Endothelial cell of umbilical vein (primary cell): ENCODE measurements at regions not wholly inside any gene's neighbourhood (a gene's known extent, or its start where the extent isn't known, plus 50 kb on each side); places are given as distances from the start of the nearest gene placed in this dataset.

Experiments
- BruUV-seq: library from RNA; stranded (reverse); fragments of 400-500 nt; replicated peaks from 2 replicates; lab custom pipeline; 2021; lab: Mats Ljungman, UMichigan
- CTCF ChIA-PET: fragments of 300-600, 350-600 bp; sonication (Branson Sonifier 250); formaldehyde crosslinking; loops from one replicate; lab custom pipeline; 2021; ENCODE audit warnings: antibody characterized with exemption, inconsistent platforms; lab: Charles Lee
- POLR2A ChIA-PET: fragments of 300-600, 350-600 bp; sonication (Branson Sonifier 250); formaldehyde crosslinking; loops from one replicate; lab custom pipeline; 2021; ENCODE audit warnings: antibody characterized with exemption, inconsistent platforms; lab: Charles Lee
- DNase-seq: peaks from one replicate; pipeline ENCODE4 v3.0.0-alpha.2; 2011; ENCODE audit warnings: low read depth, low spot score
- FAIRE-seq: peaks from 2 replicates; lab custom pipeline; 2011; peaks lifted over from hg19 to GRCh38; lab: Jason Lieb, UNC
- H2AFZ ChIP-seq: 2 replicates; pipeline ENCODE4 v1.6.0; 2012; ENCODE audit warnings: low read depth, low read length, control low read depth, inconsistent platforms
- H3K27ac ChIP-seq: 2 replicates; pipeline ENCODE4 v1.5.1; 2011; ENCODE audit warnings: low read depth, mild to moderate bottlenecking, control low read depth, low read length, moderate library complexity; ENCODE audit not compliant: insufficient read depth
- H3K27me3 ChIP-seq, 2 experiments: 2 replicates each; pipeline versions ENCODE4 v1.6.0 to v1.6.1; 2011; ENCODE audit warnings: low read length in 2 of 2, mixed read lengths in 1 of 2; ENCODE audit not compliant: control insufficient read depth in 2 of 2, insufficient read depth in 2 of 2
- H3K36me3 ChIP-seq, 2 experiments: 2 replicates in 1 of 2; 3 replicates in 1 of 2; pipeline ENCODE4 v1.5.1; 2011; ENCODE audit warnings: low read length in 2 of 2, mild to moderate bottlenecking in 1 of 2, moderate library complexity in 1 of 2; ENCODE audit not compliant: control insufficient read depth in 2 of 2, insufficient read depth in 2 of 2; ENCODE audit errors: extremely low read depth in 1 of 2
- H3K4me1 ChIP-seq: 3 replicates; pipeline ENCODE4 v1.5.1; 2011; ENCODE audit warnings: mild to moderate bottlenecking, low read length; ENCODE audit not compliant: control insufficient read depth, insufficient read depth; ENCODE audit errors: extremely low read depth
- H3K4me2 ChIP-seq: 2 replicates; pipeline ENCODE4 v1.6.1; 2011; ENCODE audit warnings: low read length, control low read depth, mixed read lengths; ENCODE audit not compliant: insufficient read depth
- H3K4me3 ChIP-seq, 3 experiments: fragments of 200-600 bp in 1 of 3; sonication (generic), shearing (Covaris generic) in 1 of 3; replicated peaks in 1 of 3; 2 replicates each; pipeline ENCODE4 v1.5.1; 2011 to 2016; ENCODE audit warnings: control low read depth in 3 of 3, low read length in 3 of 3, mild to moderate bottlenecking in 2 of 3, inconsistent platforms in 1 of 3, low read depth in 1 of 3, moderate library complexity in 1 of 3; ENCODE audit not compliant: insufficient read depth in 1 of 3
- H3K79me2 ChIP-seq: 2 replicates; pipeline ENCODE4 v1.6.0; 2012; ENCODE audit warnings: low read length, inconsistent platforms; ENCODE audit not compliant: control insufficient read depth, insufficient read depth
- H3K9ac ChIP-seq: replicated peaks from 2 replicates; pipeline ENCODE3; 2011; ENCODE audit warnings: low read length, control low read depth; ENCODE audit not compliant: insufficient read depth; ENCODE audit errors: extremely low read depth
- H3K9me1 ChIP-seq: replicated peaks from 3 replicates; pipeline ENCODE4 v1.6.0; 2011; ENCODE audit warnings: mild to moderate bottlenecking, low read length; ENCODE audit not compliant: control insufficient read depth, insufficient read depth; ENCODE audit errors: extremely low read depth
- H3K9me3 ChIP-seq: replicated peaks from 2 replicates; pipeline ENCODE4 v1.5.1; 2012; ENCODE audit warnings: low read length, inconsistent platforms; ENCODE audit not compliant: control insufficient read depth, insufficient read depth
- H4K20me1 ChIP-seq: replicated peaks from 2 replicates; pipeline ENCODE3; 2011; ENCODE audit warnings: mild to moderate bottlenecking, low read length; ENCODE audit not compliant: control insufficient read depth, insufficient read depth; ENCODE audit errors: extremely low read depth
- CTCF ChIP-seq, 2 donors: IDR thresholded peaks; 1 replicate in 1 of 2; 2 replicates in 1 of 2; pipeline ENCODE4 v1.5.1; 2011; ENCODE audit warnings: low read length in 2 of 2, mild to moderate bottlenecking in 2 of 2, moderate library complexity in 2 of 2, control low read depth in 1 of 2, inconsistent platforms in 1 of 2, low read depth in 1 of 2; ENCODE audit not compliant: insufficient read depth in 1 of 2; ENCODE audit errors: extremely low read depth in 1 of 2
- EZH2 ChIP-seq: IDR thresholded peaks from 2 replicates; pipeline ENCODE4 v1.6.1; 2012; ENCODE audit warnings: borderline replicate concordance, low read depth, mild to moderate bottlenecking, moderate library complexity, low read length, inconsistent platforms; ENCODE audit not compliant: severe bottlenecking
- FOS ChIP-seq: IDR thresholded peaks from 2 replicates; pipeline ENCODE4 v1.6.1; 2011; ENCODE audit warnings: mild to moderate bottlenecking, low read length, moderate library complexity, borderline replicate concordance; ENCODE audit not compliant: insufficient read depth
- GATA2 ChIP-seq: IDR thresholded peaks from 2 replicates; pipeline ENCODE4 v1.7.0; 2011; ENCODE audit warnings: low read depth, mild to moderate bottlenecking, moderate library complexity, mixed read lengths, low read length; ENCODE audit not compliant: insufficient read length, insufficient read depth
- JUN ChIP-seq: IDR thresholded peaks from 2 replicates; pipeline ENCODE4 v1.6.1; 2011; ENCODE audit warnings: borderline replicate concordance, low read depth; ENCODE audit not compliant: insufficient read length, insufficient read depth
- MYC ChIP-seq: IDR thresholded peaks from one replicate; pipeline ENCODE4 v1.6.1; 2011; ENCODE audit warnings: mild to moderate bottlenecking, low read depth, low read length
- dilution Hi-C: fragments of 300-500 bp; cut with MboI; formaldehyde crosslinking; loops from one replicate; pipeline ENCODE4 v1.15.0; 2019; ENCODE audit warnings: low sequenced_read_pairs; ENCODE audit not compliant: extremely low pct_ligation_motif_present
- intact Hi-C: fragments of 100-400 bp; cut with micrococcal nuclease; formaldehyde crosslinking; loops from one replicate; pipeline ENCODE4 v1.10.0; 2022
- TF ChIP-seq, protein P1 (sequence below): IDR thresholded peaks from 2 replicates; pipeline ENCODE4 v1.6.1; 2011; ENCODE audit not compliant: insufficient read depth, insufficient read length

DNA sequence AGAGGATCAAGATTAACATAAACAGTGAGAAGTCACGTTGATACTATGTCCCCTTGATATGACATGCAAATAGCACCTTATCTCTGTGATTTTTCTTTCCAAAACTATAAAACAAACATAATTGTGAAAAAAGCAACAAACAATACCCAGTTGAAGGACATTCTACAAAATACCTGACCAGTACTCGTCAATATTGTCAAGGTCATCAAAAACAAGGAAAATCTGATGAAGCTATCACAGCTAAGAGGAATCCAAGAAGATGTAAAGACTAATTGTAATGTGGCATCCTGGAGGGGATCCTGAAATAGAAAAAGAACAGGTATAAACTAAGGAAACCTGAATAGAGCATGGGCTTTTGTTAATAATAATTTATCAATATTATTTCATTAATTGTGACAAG is 321.5 kb upstream of the MAP2 start:
- TF ChIP-seq MYC (no peak), EZH2 (no peak), GATA2 (no peak), FOS (no peak), JUN (no peak), CTCF (IDR thresholded peaks at IDR 0.05; ENCODE audit: extremely low read depth in 1 of 2, insufficient read depth in 1 of 2, low read depth in 1 of 2, low read length in 2 of 2) (no peak)
- TF ChIP-seq, protein P1, sequence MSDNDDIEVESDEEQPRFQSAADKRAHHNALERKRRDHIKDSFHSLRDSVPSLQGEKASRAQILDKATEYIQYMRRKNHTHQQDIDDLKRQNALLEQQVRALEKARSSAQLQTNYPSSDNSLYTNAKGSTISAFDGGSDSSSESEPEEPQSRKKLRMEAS = no peak
- FAIRE-seq (no peak), DNase-seq (no peak)
- ChIA-PET CTCF (no interaction called here), POLR2A (no interaction called here)
- Histone ChIP-seq H3K9ac (no peak overlapping the region), H3K27ac (no peak overlapping the region), H3K36me3 (no peaks in the 10 kb centered on the region), H3K27me3 (no peaks in the 10 kb centered on the region), H2AFZ (no peak overlapping the region), H4K20me1 (no peaks in the 10 kb centered on the region), H3K9me1 (no peaks in the 10 kb centered on the region), H3K9me3 (peaks cover 2% of the 10 kb centered on the region), H3K4me1 (no peaks in the 10 kb centered on the region), H3K4me3 (no peak overlapping the region), H3K4me2 (no peak overlapping the region), H3K79me2 (no peaks in the 10 kb centered on the region)
- intact Hi-C loops = no loop called here
- dilution Hi-C loops = no loop called here
- no TSS peak for BruUV-seq
